Fibroblast of the aortic adventitia (primary cell): ENCODE measurements at regions not wholly inside any gene's neighbourhood (a gene's known extent, or its start where the extent isn't known, plus 50 kb on each side); places are given as distances from the start of the nearest gene placed in this dataset.

Experiments used
- DNase-seq: peaks from one replicate; pipeline ENCODE4 v3.0.0-alpha.2; 2010; ENCODE audit warnings: low read depth
- H3K4me3 ChIP-seq: 2 replicates; pipeline ENCODE4 v1.5.1; 2011; ENCODE audit warnings: low read depth, mild to moderate bottlenecking, control low read depth, low read length, moderate library complexity
- TF ChIP-seq, protein P1 (sequence below): IDR thresholded peaks from 2 replicates; pipeline ENCODE4 v1.5.1; 2011; ENCODE audit warnings: mild to moderate bottlenecking, low read length, control low read depth, inconsistent platforms; ENCODE audit not compliant: insufficient read depth

DNA sequence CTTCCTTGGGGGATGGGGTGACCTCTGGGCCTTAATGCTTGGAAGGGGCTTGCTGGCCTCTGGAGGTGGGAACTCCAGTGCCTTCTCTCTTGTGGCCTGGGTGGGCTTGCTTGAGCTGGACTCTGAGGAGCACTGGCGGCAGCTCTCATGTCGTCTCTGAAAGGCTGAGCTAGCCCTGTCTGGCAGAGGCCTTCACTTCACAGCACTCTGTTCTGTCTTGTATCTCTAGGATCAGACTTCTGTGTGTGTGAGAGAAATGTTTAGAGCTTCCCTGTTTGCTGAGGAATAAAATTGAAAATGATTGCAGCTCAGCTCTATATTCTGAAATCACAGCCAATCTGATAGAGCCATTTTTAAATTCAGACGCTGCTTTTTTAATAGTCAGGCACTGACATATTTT, 185.3 kb downstream of the KCNRG start:
- H3K4me3 ChIP-seq: no peak overlapping the region
- TF ChIP-seq, protein P1, sequence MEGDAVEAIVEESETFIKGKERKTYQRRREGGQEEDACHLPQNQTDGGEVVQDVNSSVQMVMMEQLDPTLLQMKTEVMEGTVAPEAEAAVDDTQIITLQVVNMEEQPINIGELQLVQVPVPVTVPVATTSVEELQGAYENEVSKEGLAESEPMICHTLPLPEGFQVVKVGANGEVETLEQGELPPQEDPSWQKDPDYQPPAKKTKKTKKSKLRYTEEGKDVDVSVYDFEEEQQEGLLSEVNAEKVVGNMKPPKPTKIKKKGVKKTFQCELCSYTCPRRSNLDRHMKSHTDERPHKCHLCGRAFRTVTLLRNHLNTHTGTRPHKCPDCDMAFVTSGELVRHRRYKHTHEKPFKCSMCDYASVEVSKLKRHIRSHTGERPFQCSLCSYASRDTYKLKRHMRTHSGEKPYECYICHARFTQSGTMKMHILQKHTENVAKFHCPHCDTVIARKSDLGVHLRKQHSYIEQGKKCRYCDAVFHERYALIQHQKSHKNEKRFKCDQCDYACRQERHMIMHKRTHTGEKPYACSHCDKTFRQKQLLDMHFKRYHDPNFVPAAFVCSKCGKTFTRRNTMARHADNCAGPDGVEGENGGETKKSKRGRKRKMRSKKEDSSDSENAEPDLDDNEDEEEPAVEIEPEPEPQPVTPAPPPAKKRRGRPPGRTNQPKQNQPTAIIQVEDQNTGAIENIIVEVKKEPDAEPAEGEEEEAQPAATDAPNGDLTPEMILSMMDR: no peak
- no peak for DNase-seq

DNA sequence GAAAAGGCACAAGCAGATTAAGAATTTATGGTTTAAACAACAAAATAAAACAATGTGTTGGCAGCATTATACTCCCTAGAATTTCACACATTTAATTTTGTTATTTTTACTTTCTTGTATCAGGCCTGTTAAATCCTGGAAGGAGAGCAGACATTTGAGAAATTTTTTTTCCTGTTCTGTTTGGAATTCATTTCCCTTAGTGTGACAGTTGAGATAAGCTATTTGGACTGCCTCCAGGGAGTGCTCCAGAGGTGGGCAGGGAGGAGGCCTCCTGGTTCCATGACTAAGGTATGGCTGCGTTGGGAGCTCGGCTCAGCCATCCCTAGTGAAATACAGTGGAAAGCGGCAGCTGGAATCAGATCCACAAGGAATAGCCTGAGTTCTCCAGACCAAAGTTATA, 185.7 kb downstream of the KCNRG start:
- peak; percentile 57 for DNase-seq
- no peak overlapping the region for H3K4me3 ChIP-seq
- TF ChIP-seq, protein P1: no peak

DNA sequence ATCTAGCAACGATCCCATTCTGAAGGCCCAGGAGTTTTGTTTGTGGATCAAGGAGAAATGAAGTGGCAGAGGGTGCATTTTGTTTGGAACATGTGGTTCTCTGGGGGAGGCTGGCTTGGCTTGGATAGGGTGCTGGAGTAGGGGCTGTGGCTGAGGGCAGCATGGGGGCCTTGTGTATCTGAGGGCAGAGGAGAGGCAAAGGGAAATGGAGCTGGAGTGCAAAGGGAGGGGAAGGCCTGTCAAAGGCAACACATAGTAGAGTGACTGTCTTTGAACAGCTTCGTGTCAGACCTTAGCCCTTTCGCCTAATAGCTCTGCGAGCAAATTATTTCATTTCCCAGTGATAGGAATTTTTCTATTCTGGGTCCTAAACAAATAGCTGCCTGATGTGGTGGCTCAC, 187.2 kb downstream of the KCNRG start:
- DNase-seq: no peak
- TF ChIP-seq, protein P1: no peak
- H3K4me3 ChIP-seq: no peak overlapping the region

DNA sequence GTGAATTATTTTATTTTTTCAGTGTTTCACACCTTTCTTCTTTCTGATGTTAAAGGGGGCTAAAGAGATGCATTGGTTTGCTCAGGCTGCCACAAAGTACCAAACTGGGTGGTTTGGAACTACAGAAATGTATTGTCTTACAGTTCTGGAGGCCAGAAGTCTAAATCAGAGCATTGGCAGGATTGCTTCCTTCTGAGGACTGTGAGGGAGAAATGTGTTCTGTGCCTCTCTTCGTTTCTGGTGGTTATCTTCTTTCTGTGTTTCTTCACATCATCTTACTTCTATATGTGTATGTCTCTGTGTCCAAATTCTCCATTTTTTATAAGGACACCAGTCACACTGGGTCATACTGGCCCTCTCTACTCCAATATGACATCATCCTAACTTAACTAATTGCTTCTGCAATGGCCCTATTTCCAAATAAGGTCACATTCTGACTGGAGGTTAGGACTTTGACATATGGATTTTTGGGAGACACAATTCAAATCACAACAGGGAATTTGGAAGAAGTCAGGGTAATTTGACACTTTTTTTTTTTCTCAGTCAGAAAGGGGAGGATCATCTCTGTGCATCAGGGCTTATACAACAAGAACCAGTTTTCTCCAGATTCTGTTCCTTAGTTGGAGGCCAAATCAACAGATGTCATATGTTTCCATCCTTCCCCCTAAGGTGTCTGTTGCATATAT, 188.2 kb downstream of the KCNRG start:
- TF ChIP-seq, protein P1: no peak
- DNase-seq: no peak
- no peak overlapping the region for H3K4me3 ChIP-seq

DNA sequence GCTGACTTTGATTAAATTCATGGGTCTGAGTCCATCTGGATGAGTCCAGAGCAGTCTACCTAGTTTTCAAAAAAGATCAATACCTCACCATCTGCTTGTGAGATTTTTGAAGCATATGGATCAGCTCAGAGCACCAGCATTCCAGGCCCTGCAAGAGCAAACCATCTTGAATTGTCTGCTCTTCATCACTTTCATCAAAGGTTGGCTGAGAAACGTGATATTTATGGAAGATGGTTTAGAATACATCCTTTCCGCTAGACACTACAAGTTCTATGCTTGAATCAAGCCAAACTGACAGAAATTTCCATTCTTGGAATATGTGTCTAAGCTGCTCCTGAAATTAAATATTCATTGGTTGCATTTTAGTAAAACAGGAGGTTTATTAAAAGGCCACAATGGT, 190.3 kb downstream of the KCNRG start:
- H3K4me3 ChIP-seq: no peak overlapping the region
- TF ChIP-seq, protein P1: no peak
- DNase-seq: no peak

DNA sequence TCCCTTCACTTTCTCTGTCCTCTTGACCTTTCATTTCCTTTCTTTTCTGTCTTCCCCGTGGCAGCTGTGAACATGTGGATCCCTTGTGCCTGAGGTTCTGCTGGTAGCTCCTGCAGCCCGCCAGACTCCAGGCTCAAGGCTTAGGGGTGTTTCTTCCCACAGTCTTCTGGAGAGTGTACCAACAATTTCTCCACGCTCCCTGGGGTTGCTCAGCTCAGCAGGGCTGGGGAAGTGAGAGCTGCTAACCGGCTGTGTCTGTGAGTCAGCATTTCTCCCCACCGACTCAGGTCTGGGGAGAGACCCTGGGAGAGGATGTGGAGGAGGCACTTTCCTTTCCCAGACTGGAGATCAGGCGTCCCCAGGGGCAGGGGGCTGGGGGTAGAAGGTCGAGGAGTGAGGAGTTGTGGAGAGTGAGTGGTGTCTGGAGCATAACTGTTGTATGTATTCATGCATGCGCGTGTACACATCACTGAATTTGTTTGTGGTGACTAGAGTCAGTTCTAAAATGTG, 193.6 kb downstream of the KCNRG start:
- peak overlapping the region; percentile 52 for H3K4me3 ChIP-seq
- TF ChIP-seq, protein P1: no peak
- DNase-seq: peak; percentile 89

DNA sequence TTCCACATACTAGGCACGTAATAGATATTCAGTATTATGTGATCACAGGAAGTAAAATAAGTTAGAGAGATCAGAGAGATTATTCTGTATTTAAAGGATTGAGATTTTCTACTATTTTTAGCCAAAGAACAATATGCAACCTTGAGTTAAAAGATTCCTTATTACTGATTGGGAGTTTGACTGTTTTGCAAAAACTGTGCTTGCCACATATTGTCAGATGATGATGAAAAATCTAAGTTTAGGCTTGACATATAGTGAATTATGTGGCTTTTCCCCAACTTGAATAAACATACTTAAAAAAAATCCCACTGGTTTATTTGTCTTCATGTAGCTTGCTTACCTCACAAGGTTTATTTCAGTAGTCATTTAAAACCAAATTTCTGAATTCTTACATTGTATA, 194.4 kb downstream of the KCNRG start:
- TF ChIP-seq, protein P1: no peak
- H3K4me3 ChIP-seq: no peak overlapping the region
- no peak for DNase-seq
